ENCODE measurements at regions not wholly inside any gene's neighbourhood (a gene's known extent, or its start where the extent isn't known, plus 50 kb on each side); places are given as distances from the start of the nearest gene placed in this dataset.

DNA sequence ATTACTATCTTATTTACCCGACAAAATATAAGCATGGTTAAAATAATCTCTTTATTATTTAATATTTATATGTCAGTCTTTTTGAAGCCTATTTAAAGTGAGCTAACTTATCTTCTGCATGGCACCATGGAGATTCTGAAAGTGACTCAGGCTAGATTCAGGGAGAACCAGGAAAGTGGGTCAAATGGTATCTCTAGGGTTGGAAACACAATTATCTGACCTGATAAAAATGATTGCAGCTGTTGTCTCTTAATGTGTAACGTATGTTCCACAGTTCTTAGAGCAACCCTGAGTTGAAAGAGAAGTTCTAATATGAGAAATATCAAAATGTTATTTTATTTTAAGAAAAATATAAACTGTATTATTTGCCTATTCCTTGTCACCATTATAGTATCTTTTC, 143.1 kb upstream of the CARD18 start:
- TF ChIP-seq JUND (IDR thresholded peaks at IDR 0.05; ENCODE audit: low read depth) = no peak
- in situ Hi-C loops (cut with HindIII; ENCODE audit: low pct_unique_long_range_greater_than_20kb, low sequenced_read_pairs) = no loop called here
- DNase-seq (ENCODE audit: low read depth in 1 of 2, low spot score in 1 of 2) = no peak

DNA sequence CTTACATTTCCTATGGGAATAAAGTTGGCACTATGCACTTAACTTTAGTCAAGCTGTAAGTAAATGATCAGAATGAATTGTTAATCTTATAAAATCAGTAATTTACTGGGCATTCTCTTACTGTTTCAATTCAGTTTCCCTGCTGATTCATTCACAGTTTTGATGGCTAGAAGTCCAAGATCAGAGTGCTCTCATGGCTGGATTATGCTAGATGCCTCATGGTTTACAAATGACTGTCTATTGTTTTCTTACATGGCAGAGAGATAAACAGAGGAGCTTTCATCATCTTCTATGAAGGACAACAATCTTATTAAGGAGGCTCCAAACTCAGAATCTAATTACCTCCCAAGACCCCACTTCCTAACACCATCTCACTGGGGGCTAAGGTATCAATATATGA, 135.1 kb upstream of the CARD18 start:
- in situ Hi-C loops (cut with HindIII; ENCODE audit: low pct_unique_long_range_greater_than_20kb, low sequenced_read_pairs) = no loop called here
- TF ChIP-seq JUND (IDR thresholded peaks at IDR 0.05; ENCODE audit: low read depth) = no peak
- no peak for DNase-seq (ENCODE audit: low read depth in 1 of 2, low spot score in 1 of 2)

DNA sequence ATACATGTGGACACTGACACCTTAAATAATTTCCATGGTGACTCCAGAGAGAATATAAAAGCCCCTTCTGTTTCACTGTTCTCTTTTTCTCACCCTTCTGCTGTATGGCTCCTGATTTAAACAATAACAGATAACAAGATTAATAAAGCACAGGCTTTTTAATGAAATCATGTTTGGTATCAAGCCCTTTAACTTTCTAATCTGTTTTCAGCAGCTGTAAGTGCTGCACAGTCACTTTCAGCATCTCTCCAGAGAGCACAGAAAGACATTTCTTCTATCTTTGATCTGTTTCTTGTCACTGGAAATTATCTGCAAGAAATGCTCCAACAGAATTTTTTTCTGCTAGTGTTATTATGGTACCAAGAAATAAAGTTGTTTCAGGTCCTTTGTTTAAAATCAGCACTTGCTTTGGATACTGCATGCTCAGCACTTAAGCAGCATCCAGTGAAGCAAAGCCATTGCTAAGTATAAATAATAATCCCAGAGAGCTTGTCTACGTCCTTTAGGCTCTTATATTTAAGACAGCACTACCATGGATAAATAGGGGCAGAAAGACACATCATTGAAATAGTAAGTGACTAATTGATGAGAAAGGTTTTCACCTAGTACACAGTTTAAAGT, 134.2 kb upstream of the CARD18 start:
- in situ Hi-C loops (cut with HindIII; ENCODE audit: low pct_unique_long_range_greater_than_20kb, low sequenced_read_pairs) = no loop called here
- no peak for DNase-seq (ENCODE audit: low read depth in 1 of 2, low spot score in 1 of 2)
- TF ChIP-seq JUND (IDR thresholded peaks at IDR 0.05; ENCODE audit: low read depth) = no peak

DNA sequence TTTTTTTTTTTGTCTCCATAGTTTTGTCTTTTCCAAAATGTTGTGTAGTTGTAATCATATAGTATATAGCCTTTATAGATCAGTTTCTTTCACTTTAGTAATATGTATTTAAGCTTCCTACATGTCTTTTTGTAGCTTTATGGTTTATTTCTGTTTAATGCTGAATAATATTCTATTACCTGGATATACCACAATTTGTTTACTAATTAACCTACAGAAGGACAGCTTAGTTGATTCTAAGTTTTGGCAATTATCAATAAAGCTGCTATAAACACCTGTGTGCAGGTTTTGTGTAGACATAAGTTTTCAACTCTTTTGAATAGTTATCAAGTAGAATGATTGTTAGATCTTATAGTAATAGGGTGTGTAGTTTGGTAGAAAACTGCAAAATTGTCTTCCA, 130.3 kb upstream of the CARD18 start:
- DNase-seq (ENCODE audit: low read depth in 1 of 2, low spot score in 1 of 2) = no peak
- no peak for TF ChIP-seq JUND (IDR thresholded peaks at IDR 0.05; ENCODE audit: low read depth)
- in situ Hi-C loops (cut with HindIII; ENCODE audit: low pct_unique_long_range_greater_than_20kb, low sequenced_read_pairs) = no loop called here

DNA sequence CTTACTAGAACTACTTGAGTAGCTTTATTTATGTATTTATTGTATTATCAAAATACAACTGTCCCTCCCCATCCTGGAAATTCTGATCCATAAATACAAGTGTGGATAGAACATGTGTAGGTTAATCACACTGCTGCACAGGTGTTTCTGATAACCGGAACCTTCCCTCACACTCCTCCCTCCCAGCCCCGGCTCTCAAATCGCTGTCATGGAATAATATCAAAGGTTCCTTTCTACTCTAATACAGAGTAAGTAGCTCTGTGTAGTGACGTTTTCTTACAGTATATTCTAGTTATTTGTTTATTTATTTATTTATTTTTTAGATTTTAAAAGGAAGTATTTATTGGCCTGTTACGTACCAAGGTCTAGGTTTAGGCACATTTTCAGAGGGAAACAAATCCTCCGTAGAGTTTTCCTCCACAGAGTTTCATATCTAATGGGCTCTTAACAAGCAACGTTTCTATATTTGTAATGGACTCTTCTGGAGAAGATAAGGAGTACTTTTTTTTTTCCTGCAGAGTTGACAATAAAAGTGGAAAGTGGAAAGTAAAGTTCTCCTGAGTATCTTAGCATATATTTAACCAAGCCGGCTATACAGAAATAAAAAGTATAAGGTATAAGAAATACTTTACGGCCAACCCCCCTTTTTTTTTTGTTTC, 129.0 kb upstream of the CARD18 start:
- no peak for DNase-seq (ENCODE audit: low read depth in 1 of 2, low spot score in 1 of 2)
- TF ChIP-seq JUND (IDR thresholded peaks at IDR 0.05; ENCODE audit: low read depth) = no peak
- in situ Hi-C loops (cut with HindIII; ENCODE audit: low pct_unique_long_range_greater_than_20kb, low sequenced_read_pairs) = no loop called here

DNA sequence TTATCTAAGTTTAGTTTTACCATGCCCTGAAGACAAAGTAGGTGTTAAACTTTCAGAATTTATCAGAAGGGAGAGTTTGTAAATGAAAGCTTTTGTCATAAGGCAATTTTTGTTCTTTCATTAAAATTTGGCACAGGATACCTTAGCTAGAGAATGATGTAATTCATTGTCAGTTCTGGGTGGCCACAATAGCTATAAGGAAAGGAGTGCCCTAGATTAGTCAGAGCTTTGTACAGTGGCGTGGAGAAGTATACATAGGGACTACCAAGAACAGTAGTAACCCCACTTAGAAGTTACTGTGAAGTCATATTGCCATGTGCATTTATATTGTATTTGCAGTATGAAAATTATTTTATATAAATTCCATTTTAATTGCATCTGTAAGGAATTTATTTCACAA, 126.3 kb upstream of the CARD18 start:
- no peak for TF ChIP-seq JUND (IDR thresholded peaks at IDR 0.05; ENCODE audit: low read depth)
- DNase-seq (ENCODE audit: low read depth in 1 of 2, low spot score in 1 of 2) = no peak

DNA sequence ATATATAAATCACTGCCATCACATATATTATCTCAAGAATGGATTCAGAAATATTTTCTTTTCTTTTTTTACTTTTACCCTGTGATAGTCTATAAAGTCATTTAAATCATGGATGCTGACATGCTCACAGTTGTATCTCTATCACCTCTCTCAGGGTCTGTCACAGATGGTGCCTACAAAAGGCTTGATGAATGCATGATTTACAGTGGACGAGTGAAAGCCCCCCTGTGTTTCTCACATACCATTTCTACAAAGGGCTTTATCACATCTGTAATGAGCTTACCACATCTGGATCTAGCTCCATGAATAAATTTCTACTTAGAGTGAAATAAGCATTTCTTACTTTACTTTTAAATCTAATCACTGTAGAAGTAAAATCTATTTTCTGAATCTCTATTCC, 121.4 kb upstream of the CARD18 start:
- no peak for TF ChIP-seq JUND (IDR thresholded peaks at IDR 0.05; ENCODE audit: low read depth)
- in situ Hi-C loops (cut with HindIII; ENCODE audit: low pct_unique_long_range_greater_than_20kb, low sequenced_read_pairs) = no loop called here
- no peak for DNase-seq (ENCODE audit: low read depth in 1 of 2, low spot score in 1 of 2)

More for the DNA sequence above, 126.3 kb upstream of the CARD18 start:
- in situ Hi-C loops (cut with HindIII; ENCODE audit: low pct_unique_long_range_greater_than_20kb, low sequenced_read_pairs) = no loop called here

DNA sequence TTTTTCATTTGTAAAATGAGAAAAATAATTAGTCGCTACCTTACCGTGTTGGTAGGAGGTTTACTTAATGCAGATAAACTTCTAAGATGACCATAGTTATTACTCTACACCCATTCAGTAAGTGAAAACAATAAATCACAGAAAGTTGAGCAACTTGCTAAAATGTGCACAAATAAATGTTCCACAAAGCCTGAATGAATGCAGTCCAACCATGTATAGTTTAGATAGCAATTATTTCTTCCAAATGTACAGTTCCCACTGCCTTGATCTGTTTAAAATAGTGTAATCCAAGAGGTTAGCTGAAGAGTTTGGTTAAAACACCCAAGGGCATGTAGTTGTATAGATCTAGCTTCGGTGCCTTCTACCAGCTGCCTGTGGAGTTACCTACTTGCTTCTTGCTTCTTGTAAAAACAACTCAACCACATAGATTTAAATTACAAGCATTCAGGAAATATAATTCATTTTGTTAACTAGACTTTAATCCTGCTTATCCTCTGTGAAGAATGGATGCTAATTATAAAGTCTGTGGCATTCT, 106.3 kb upstream of the CARD18 start:
- no peak for DNase-seq (ENCODE audit: low read depth in 1 of 2, low spot score in 1 of 2)
- in situ Hi-C loops (cut with HindIII; ENCODE audit: low pct_unique_long_range_greater_than_20kb, low sequenced_read_pairs) = no loop called here
- TF ChIP-seq JUND (IDR thresholded peaks at IDR 0.05; ENCODE audit: low read depth) = no peak

DNA sequence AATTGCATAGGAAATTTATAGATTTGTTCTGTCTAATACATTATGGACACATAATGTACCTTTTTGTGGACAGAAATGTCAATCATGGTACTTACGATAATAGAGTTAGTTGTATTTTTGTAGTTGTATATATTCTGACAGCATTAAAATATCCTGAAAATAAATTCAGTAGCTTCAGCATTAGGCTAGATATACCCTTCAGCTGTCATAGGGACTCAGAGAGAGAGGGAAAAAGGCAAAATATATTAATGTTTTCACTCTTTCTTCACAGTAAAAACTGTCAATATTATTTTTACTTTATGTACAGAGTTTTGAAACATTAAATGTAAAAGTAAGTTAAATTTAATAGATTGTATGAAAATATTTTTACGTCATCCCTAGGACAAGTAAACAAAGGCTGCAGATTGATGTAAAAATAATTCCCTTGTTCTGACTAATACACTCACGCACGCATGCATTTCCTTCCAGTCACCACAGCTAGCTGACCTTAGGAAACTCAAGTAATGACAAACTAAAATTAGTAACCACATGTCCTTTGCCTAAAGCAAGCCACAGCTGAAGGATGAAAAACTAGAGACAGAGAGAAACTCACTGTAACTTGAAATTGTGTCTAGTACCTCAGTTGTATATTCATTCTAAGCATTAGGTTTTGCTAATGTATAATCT, 104.7 kb upstream of the CARD18 start:
- in situ Hi-C loops (cut with HindIII; ENCODE audit: low pct_unique_long_range_greater_than_20kb, low sequenced_read_pairs) = no loop called here
- no peak for TF ChIP-seq JUND (IDR thresholded peaks at IDR 0.05; ENCODE audit: low read depth)

DNA sequence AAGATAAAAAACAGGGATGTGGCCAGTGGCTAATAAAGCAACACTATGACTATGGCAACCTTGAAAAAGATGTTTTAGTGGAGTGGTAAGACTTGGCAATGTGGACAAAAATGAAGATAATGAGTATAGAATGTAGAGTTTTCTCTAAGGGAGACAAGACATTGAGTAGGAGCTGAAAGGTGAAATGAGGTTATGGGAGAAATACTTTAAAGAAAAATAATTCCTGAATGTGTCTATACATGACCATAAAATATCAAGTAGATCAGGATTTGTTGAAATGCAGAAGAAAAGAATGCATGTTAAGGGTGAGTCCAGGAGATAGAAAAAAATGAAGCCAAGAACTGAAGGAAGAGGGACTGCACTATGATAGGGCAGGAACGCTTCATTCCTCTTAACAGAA, 101.6 kb upstream of the CARD18 start:
- DNase-seq (ENCODE audit: low read depth in 1 of 2, low spot score in 1 of 2) = no peak
- TF ChIP-seq JUND (IDR thresholded peaks at IDR 0.05; ENCODE audit: low read depth) = no peak
- in situ Hi-C loops (cut with HindIII; ENCODE audit: low pct_unique_long_range_greater_than_20kb, low sequenced_read_pairs) = no loop called here

More for the DNA sequence above, 104.7 kb upstream of the CARD18 start:
- DNase-seq (ENCODE audit: low read depth in 1 of 2, low spot score in 1 of 2) = no peak

DNA sequence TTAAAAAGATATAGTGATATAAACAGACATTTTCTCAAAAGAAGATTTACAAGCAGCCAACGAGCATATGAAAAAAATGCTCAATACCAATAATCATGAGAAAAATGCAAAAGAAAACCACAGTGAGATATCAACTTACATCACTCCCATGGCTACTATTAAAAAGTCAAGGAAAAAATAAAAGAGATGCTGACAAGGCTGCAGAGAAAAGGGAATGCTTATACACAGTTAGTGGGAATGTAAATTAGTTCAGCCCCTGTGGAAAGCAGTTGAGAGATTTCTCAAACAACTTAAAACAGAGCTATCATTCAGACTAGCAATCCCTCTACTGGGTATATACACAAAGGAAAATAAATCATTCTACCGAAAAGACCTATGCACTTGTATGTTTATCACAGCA, 97.1 kb upstream of the CARD18 start:
- in situ Hi-C loops (cut with HindIII; ENCODE audit: low pct_unique_long_range_greater_than_20kb, low sequenced_read_pairs) = no loop called here
- DNase-seq (ENCODE audit: low read depth in 1 of 2, low spot score in 1 of 2) = no peak
- no peak for TF ChIP-seq JUND (IDR thresholded peaks at IDR 0.05; ENCODE audit: low read depth)

DNA sequence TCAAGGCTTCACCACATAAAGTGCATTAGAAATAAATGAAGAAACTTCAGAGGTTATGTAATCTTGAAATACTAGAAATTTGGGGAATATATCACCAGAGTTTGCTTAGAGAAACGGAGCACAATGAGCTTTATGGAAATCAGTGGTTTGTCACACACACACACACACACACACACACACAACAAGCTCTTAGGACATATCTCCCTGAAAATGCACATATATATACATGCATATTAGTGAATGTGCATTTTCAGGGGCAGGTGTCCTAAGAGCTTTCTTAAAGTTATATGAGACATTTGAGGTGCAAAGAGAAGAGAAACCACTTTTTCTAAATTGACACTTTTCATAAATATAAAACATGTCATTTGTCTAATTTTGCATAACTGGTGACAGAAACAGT, 93.7 kb upstream of the CARD18 start:
- in situ Hi-C loops (cut with HindIII; ENCODE audit: low pct_unique_long_range_greater_than_20kb, low sequenced_read_pairs) = no loop called here
- no peak for TF ChIP-seq JUND (IDR thresholded peaks at IDR 0.05; ENCODE audit: low read depth)
- DNase-seq (ENCODE audit: low read depth in 1 of 2, low spot score in 1 of 2) = no peak

DNA sequence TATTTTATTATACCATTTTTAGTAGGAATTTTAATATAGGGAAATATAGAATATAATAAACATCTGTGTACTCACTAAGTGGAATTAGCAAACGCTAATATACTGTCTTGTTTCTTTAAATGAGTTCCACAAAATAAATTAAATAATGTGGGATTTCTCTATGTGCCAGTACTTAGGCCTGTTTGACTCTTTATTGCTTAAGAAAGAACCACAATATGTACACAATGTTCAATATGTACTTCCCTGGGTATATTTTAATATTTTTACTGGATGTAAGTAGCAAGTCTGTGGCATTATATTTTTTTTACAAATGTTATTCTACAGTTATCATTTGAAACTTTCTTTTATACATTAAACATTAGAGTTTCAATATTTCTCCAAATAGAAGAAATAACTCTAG, 92.5 kb upstream of the CARD18 start:
- in situ Hi-C loops (cut with HindIII; ENCODE audit: low pct_unique_long_range_greater_than_20kb, low sequenced_read_pairs) = no loop called here
- no peak for DNase-seq (ENCODE audit: low read depth in 1 of 2, low spot score in 1 of 2)
- no peak for TF ChIP-seq JUND (IDR thresholded peaks at IDR 0.05; ENCODE audit: low read depth)

All from T47D (cell line).